Type B pancreatic cell (in vitro differentiated cells): ENCODE measurements at regions not wholly inside any gene's neighbourhood (a gene's known extent, or its start where the extent isn't known, plus 50 kb on each side); places are given as distances from the start of the nearest gene placed in this dataset.

Source experiments
- DNase-seq: peaks from one replicate; pipeline ENCODE4 v3.0.0; 2021; ENCODE audit warnings: mixed read lengths; ENCODE audit not compliant: unreplicated experiment; ENCODE audit errors: extremely low spot score
- H3K27ac Mint-ChIP-seq: 2 replicates; pipeline ENCODE4 v1.8.0; 2021; ENCODE audit warnings: mild to moderate bottlenecking, mixed read lengths
- H3K27me3 Mint-ChIP-seq: 2 replicates; pipeline ENCODE4 v1.8.0; 2021; ENCODE audit warnings: mixed read lengths
- H3K36me3 Mint-ChIP-seq: 2 replicates; pipeline ENCODE4 v1.8.0; 2021; ENCODE audit warnings: mixed read lengths
- H3K4me1 Mint-ChIP-seq: one replicate; pipeline ENCODE4 v1.8.0; 2021; ENCODE audit warnings: mixed read lengths; ENCODE audit not compliant: unreplicated experiment
- H3K4me3 Mint-ChIP-seq: 2 replicates; pipeline ENCODE4 v1.8.0; 2021; ENCODE audit warnings: mild to moderate bottlenecking, mixed read lengths
- H3K9me3 Mint-ChIP-seq: 2 replicates; pipeline ENCODE4 v1.8.0; 2021; ENCODE audit warnings: mixed read lengths
- TF ChIP-seq, protein P1 (sequence below): fragments of 200-600 bp; sonication (generic); conservative IDR thresholded peaks from 2 replicates; pipeline ENCODE4 v1.5.0; 2021; ENCODE audit warnings: antibody characterized with exemption, mild to moderate bottlenecking

DNA sequence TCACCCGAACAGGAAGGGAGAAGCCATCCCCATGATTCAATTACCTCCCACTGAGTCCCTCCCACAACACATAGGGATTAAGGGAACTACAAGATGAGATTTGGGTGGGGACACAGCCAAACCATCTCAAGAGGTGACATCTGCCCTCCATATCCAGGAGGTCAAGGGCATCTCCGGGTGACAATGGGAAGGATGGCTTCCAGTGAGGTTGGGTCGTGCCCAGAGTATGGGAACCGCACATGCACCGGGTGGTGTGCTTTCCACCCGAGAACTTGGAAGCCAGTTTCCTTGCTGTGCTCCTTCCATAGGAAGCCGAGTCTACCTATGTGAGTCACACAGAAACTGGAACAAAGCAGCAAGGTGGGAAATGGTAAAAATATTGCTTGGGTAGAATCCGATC, 216.9 kb upstream of the SALL3 start:
- no peak overlapping the region for H3K4me3 Mint-ChIP-seq
- TF ChIP-seq, protein P1, sequence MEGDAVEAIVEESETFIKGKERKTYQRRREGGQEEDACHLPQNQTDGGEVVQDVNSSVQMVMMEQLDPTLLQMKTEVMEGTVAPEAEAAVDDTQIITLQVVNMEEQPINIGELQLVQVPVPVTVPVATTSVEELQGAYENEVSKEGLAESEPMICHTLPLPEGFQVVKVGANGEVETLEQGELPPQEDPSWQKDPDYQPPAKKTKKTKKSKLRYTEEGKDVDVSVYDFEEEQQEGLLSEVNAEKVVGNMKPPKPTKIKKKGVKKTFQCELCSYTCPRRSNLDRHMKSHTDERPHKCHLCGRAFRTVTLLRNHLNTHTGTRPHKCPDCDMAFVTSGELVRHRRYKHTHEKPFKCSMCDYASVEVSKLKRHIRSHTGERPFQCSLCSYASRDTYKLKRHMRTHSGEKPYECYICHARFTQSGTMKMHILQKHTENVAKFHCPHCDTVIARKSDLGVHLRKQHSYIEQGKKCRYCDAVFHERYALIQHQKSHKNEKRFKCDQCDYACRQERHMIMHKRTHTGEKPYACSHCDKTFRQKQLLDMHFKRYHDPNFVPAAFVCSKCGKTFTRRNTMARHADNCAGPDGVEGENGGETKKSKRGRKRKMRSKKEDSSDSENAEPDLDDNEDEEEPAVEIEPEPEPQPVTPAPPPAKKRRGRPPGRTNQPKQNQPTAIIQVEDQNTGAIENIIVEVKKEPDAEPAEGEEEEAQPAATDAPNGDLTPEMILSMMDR = no peak
- H3K27ac Mint-ChIP-seq = no peak overlapping the region
- no peak for DNase-seq
- H3K27me3 Mint-ChIP-seq = peaks cover 32% of the 10 kb centered on the region
- no peaks in the 10 kb centered on the region for H3K36me3 Mint-ChIP-seq
- H3K9me3 Mint-ChIP-seq = no peaks in the 10 kb centered on the region
- no peaks in the 10 kb centered on the region for H3K4me1 Mint-ChIP-seq

DNA sequence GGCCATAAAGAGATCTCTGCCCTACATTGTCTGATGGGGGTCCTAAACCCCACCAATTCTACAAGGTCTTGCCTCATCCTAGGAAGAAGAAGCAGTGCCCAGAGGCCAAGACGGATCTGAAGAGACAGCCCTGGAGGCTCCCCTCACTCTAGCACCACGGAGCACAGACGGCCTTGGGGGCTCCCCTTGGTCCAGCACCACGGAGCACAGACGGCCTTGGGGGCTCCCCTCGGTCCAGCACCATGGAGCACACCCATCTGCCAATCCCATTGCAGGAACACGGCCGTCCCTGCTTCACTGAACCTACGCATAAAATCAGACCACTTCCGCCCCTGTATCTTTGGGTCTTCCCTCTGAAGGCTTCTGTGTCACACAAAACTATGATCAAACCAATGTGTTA, 215.1 kb upstream of the SALL3 start:
- H3K4me3 Mint-ChIP-seq = no peak overlapping the region
- TF ChIP-seq, protein P1 = no peak
- H3K36me3 Mint-ChIP-seq = no peaks in the 10 kb centered on the region
- no peaks in the 10 kb centered on the region for H3K9me3 Mint-ChIP-seq
- H3K27ac Mint-ChIP-seq = no peak overlapping the region
- peaks cover 9% of the 10 kb centered on the region for H3K4me1 Mint-ChIP-seq
- H3K27me3 Mint-ChIP-seq = peaks cover 32% of the 10 kb centered on the region
- no peak for DNase-seq

DNA sequence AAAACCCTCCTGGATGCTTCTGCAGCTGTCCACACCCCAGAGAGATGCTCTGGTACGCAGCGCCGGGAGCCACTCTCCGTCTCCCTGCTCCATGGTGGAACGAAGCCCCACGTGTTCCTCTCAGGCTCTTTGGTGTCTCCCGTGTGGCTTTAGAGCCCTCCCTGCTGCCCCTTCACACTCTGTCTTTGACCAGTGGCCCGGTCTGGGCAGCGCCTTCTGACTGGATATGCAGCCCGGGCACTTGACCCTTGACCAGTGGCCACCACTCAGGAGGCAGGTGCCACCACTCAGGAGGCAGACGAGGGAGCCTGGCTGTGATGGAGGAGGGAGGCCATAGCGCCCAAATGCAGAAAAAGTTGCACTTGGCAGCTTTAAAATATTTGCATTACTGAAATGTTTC, 214.5 kb upstream of the SALL3 start:
- no peak for DNase-seq
- no peaks in the 10 kb centered on the region for H3K9me3 Mint-ChIP-seq
- no peak overlapping the region for H3K27ac Mint-ChIP-seq
- H3K4me3 Mint-ChIP-seq = no peak overlapping the region
- H3K36me3 Mint-ChIP-seq = no peaks in the 10 kb centered on the region
- TF ChIP-seq, protein P1 = no peak
- peaks cover 15% of the 10 kb centered on the region for H3K4me1 Mint-ChIP-seq
- H3K27me3 Mint-ChIP-seq = peaks cover 33% of the 10 kb centered on the region

- no peaks in the 10 kb centered on the region for H3K9me3 Mint-ChIP-seq
- peaks cover 32% of the 10 kb centered on the region for H3K27me3 Mint-ChIP-seq
- no peak overlapping the region for H3K27ac Mint-ChIP-seq
- no peak for DNase-seq
- TF ChIP-seq, protein P1 = no peak
- peaks cover 15% of the 10 kb centered on the region for H3K4me1 Mint-ChIP-seq
- no peak overlapping the region for H3K4me3 Mint-ChIP-seq
- no peaks in the 10 kb centered on the region for H3K36me3 Mint-ChIP-seq
These were observed 213.9 kb upstream of the SALL3 start for GRCh38 chr18:78765637-78766281.

- H3K9me3 Mint-ChIP-seq = no peaks in the 10 kb centered on the region
- DNase-seq = no peak
- no peak overlapping the region for H3K4me3 Mint-ChIP-seq
- TF ChIP-seq, protein P1 = no peak
- no peak overlapping the region for H3K27ac Mint-ChIP-seq
- H3K27me3 Mint-ChIP-seq = peaks cover 30% of the 10 kb centered on the region
- peaks cover 15% of the 10 kb centered on the region for H3K4me1 Mint-ChIP-seq
- no peaks in the 10 kb centered on the region for H3K36me3 Mint-ChIP-seq
These were observed 212.7 kb upstream of the SALL3 start for GRCh38 chr18:78766651-78767533.
